ENCODE measurements at regions not wholly inside any gene's neighbourhood (a gene's known extent, or its start where the extent isn't known, plus 50 kb on each side); places are given as distances from the start of the nearest gene placed in this dataset.

GRCh38 chr6:63049216-63049615, 162.1 kb upstream of the FKBP1C start:
- TF ChIP-seq RAD21 (IDR thresholded peaks at IDR 0.05; ENCODE audit: low read length): no peak
- no peak for TF ChIP-seq CTCF (IDR thresholded peaks at IDR 0.05)
- TF ChIP-seq, protein P1, sequence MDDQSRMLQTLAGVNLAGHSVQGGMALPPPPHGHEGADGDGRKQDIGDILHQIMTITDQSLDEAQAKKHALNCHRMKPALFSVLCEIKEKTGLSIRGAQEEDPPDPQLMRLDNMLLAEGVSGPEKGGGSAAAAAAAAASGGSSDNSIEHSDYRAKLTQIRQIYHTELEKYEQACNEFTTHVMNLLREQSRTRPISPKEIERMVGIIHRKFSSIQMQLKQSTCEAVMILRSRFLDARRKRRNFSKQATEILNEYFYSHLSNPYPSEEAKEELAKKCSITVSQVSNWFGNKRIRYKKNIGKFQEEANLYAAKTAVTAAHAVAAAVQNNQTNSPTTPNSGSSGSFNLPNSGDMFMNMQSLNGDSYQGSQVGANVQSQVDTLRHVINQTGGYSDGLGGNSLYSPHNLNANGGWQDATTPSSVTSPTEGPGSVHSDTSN (IDR thresholded peaks at IDR 0.05): no peak
- no peak for TF ChIP-seq RFX5 (IDR thresholded peaks at IDR 0.05; ENCODE audit: low read length)
- no peak for TF ChIP-seq POLR2AphosphoS5 (IDR thresholded peaks at IDR 0.05; ENCODE audit: low read depth, low read length)
- TF ChIP-seq MXI1 (IDR thresholded peaks at IDR 0.05; ENCODE audit: low read depth, low read length): no peak
- TF ChIP-seq EP300 (IDR thresholded peaks at IDR 0.05; ENCODE audit: borderline replicate concordance in 1 of 2, low read depth in 1 of 2, low read length in 1 of 2): no peak
- no peak for TF ChIP-seq RCOR1 (IDR thresholded peaks at IDR 0.05; ENCODE audit: low read length)
- TF ChIP-seq TEAD4 (IDR thresholded peaks at IDR 0.05; ENCODE audit: borderline replicate concordance, insufficient read depth): no peak
- TF ChIP-seq JUND (IDR thresholded peaks at IDR 0.05): no peak
- no peak for TF ChIP-seq TAF1 (IDR thresholded peaks at IDR 0.05; ENCODE audit: borderline replicate concordance, low read depth, low read length)
- no peak for TF ChIP-seq FOXM1 (IDR thresholded peaks at IDR 0.05; ENCODE audit: low read depth)
- no peak for TF ChIP-seq SIN3A (IDR thresholded peaks at IDR 0.05; ENCODE audit: borderline replicate concordance, low read depth, low read length)

Data from SK-N-SH (cell line).